CD4-positive, alpha-beta T cell (primary cell): ENCODE measurements at regions not wholly inside any gene's neighbourhood (a gene's known extent, or its start where the extent isn't known, plus 50 kb on each side); places are given as distances from the start of the nearest gene placed in this dataset.

Experiments
- ATAC-seq: fragments of 200-7000 bp; cut with Tn5 transposase; one replicate; pipeline ENCODE4 v1.10.0; 2022; ENCODE audit warnings: mild to moderate bottlenecking; ENCODE audit not compliant: poor library complexity
- CTCF ChIA-PET: fragments of 350-600 bp; sonication (Branson Sonifier 250); formaldehyde crosslinking; loops from one replicate; lab custom pipeline; 2021; ENCODE audit warnings: antibody characterized with exemption, inconsistent platforms; lab: Charles Lee
- POLR2A ChIA-PET: fragments of 350-600 bp; sonication (Branson Sonifier 250); formaldehyde crosslinking; loops from one replicate; lab custom pipeline; 2021; ENCODE audit warnings: antibody characterized with exemption, inconsistent platforms; lab: Charles Lee
- DNase-seq, 14 experiments: peaks; one replicate each; pipeline ENCODE4 v3.0.0-alpha.2; 2013 to 2020; ENCODE audit warnings: mixed read lengths in 2 of 14
- H3K27ac ChIP-seq, 2 donors: one replicate each; pipeline versions ENCODE4 v1.5.1 to v1.7.0; 2013; ENCODE audit warnings: low read length in 2 of 2, low read depth in 1 of 2, mild to moderate bottlenecking in 1 of 2
- H3K27me3 ChIP-seq, 2 experiments: 1 replicate in 1 of 2; 2 replicates in 1 of 2; pipeline versions ENCODE4 v1.6.1 to v1.7.0; 2013; ENCODE audit warnings: low read length in 2 of 2, control low read depth in 1 of 2, mild to moderate bottlenecking in 1 of 2, moderate library complexity in 1 of 2; ENCODE audit not compliant: insufficient read depth in 2 of 2, control insufficient read depth in 1 of 2
- H3K36me3 ChIP-seq: one replicate; pipeline ENCODE4 v1.6.1; 2013; ENCODE audit warnings: low read length, control low read depth; ENCODE audit not compliant: insufficient read depth
- H3K4me1 ChIP-seq: one replicate; pipeline ENCODE4 v1.6.1; 2013; ENCODE audit warnings: low read length, control low read depth; ENCODE audit not compliant: insufficient read depth
- H3K4me3 ChIP-seq: one replicate; pipeline ENCODE4 v1.5.1; 2013; ENCODE audit warnings: mild to moderate bottlenecking, low read length, moderate library complexity
- H3K9me3 ChIP-seq, 2 experiments: 1 replicate in 1 of 2; 2 replicates in 1 of 2; pipeline versions ENCODE4 v1.6.1 to v1.7.0; 2013; ENCODE audit warnings: low read length in 2 of 2, mild to moderate bottlenecking in 2 of 2, control low read depth in 1 of 2, moderate library complexity in 1 of 2; ENCODE audit not compliant: control insufficient read depth in 1 of 2, insufficient read depth in 1 of 2
- H3K27ac Mint-ChIP-seq: one replicate; pipeline ENCODE4 v1.8.0; 2020; ENCODE audit warnings: mixed read lengths
- H3K27me3 Mint-ChIP-seq: one replicate; pipeline ENCODE4 v1.8.0; 2021; ENCODE audit warnings: mixed read lengths
- H3K36me3 Mint-ChIP-seq: one replicate; pipeline ENCODE4 v1.8.0; 2021; ENCODE audit warnings: low read depth, mixed read lengths
- H3K4me1 Mint-ChIP-seq: one replicate; pipeline ENCODE4 v1.8.0; 2021; ENCODE audit warnings: low read depth, mixed read lengths
- H3K4me3 Mint-ChIP-seq: one replicate; pipeline ENCODE4 v1.8.0; 2020; ENCODE audit warnings: mild to moderate bottlenecking, mixed read lengths
- H3K9me3 Mint-ChIP-seq: one replicate; pipeline ENCODE4 v1.8.0; 2020; ENCODE audit warnings: mixed read lengths
- CTCF ChIP-seq: fragments of 200-600 bp; IDR thresholded peaks from one replicate; pipeline ENCODE4 v1.8.0; 2022; ENCODE audit warnings: antibody characterized with exemption, mild to moderate bottlenecking
- intact Hi-C, 2 experiments: fragments of 100-400 bp; cut with DNase I in 1 of 2; cut with micrococcal nuclease in 1 of 2; formaldehyde crosslinking; loops; one replicate each; pipeline versions ENCODE4 v1.15.1 to v1.9.0; 2023 to 2025; cut with DNase I, micrococcal nuclease

GRCh38 chr2:21194147-21194546, 70.4 kb downstream of the TDRD15 start:
- ChIA-PET POLR2A (no interaction called here), CTCF (no interaction called here)
- no peak overlapping the region for H3K4me3 Mint-ChIP-seq
- Histone ChIP-seq H3K36me3 (no peaks in the 10 kb centered on the region), H3K27ac (no peak overlapping the region), H3K9me3 (no peaks in the 10 kb centered on the region), H3K4me3 (no peak overlapping the region), H3K27me3 (no peaks in the 10 kb centered on the region), H3K4me1 (no peaks in the 10 kb centered on the region)
- H3K27ac Mint-ChIP-seq, result no peak overlapping the region
- H3K9me3 Mint-ChIP-seq, result peaks cover 2% of the 10 kb centered on the region
- no peak for ATAC-seq
- intact Hi-C loops, result no loop called here
- H3K4me1 Mint-ChIP-seq, result no peaks in the 10 kb centered on the region
- TF ChIP-seq CTCF, result no peak
- H3K36me3 Mint-ChIP-seq, result no peaks in the 10 kb centered on the region
- H3K27me3 Mint-ChIP-seq, result no peaks in the 10 kb centered on the region
- DNase-seq, result no peak

GRCh38 chr2:21194858-21195271, 71.1 kb downstream of the TDRD15 start:
- H3K27me3 Mint-ChIP-seq, result no peaks in the 10 kb centered on the region
- no peak overlapping the region for H3K27ac Mint-ChIP-seq
- POLR2A ChIA-PET, result no interaction called here
- DNase-seq (no peak), ATAC-seq (no peak)
- CTCF ChIA-PET, result no interaction called here
- intact Hi-C loops, result no loop called here
- no peaks in the 10 kb centered on the region for H3K4me1 ChIP-seq
- TF ChIP-seq CTCF, result no peak
- no peaks in the 10 kb centered on the region for H3K9me3 ChIP-seq
- H3K4me1 Mint-ChIP-seq, result no peaks in the 10 kb centered on the region
- H3K9me3 Mint-ChIP-seq, result peaks cover 2% of the 10 kb centered on the region
- H3K27me3 ChIP-seq, result no peaks in the 10 kb centered on the region
- H3K36me3 Mint-ChIP-seq, result no peaks in the 10 kb centered on the region
- H3K27ac ChIP-seq, result no peak overlapping the region
- H3K4me3 Mint-ChIP-seq, result no peak overlapping the region
- H3K36me3 ChIP-seq, result no peaks in the 10 kb centered on the region
- H3K4me3 ChIP-seq, result no peak overlapping the region

- Histone ChIP-seq H3K9me3 (no peaks in the 10 kb centered on the region), H3K4me3 (no peak overlapping the region), H3K27ac (no peak overlapping the region), H3K36me3 (no peaks in the 10 kb centered on the region), H3K4me1 (no peaks in the 10 kb centered on the region), H3K27me3 (no peaks in the 10 kb centered on the region)
- ATAC-seq (no peak), DNase-seq (no peak)
- Mint-ChIP-seq H3K27ac (no peak overlapping the region), H3K27me3 (no peaks in the 10 kb centered on the region), H3K4me1 (no peaks in the 10 kb centered on the region), H3K9me3 (peaks cover 2% of the 10 kb centered on the region), H3K4me3 (no peak overlapping the region), H3K36me3 (no peaks in the 10 kb centered on the region)
- intact Hi-C loops, result no loop called here
- TF ChIP-seq CTCF, result no peak
- CTCF ChIA-PET, result no interaction called here
- POLR2A ChIA-PET, result no interaction called here
These were observed 71.6 kb downstream of the TDRD15 start for GRCh38 chr2:21195326-21195725.
